Caco-2 (cell line): ENCODE measurements at regions not wholly inside any gene's neighbourhood (a gene's known extent, or its start where the extent isn't known, plus 50 kb on each side); places are given as distances from the start of the nearest gene placed in this dataset.

ENCODE experiments used
- BruUV-seq: library from RNA; stranded (reverse); fragments of 400-500 nt; replicated peaks from 2 replicates; lab custom pipeline; 2021; lab: Mats Ljungman, UMichigan
- CTCF ChIA-PET: fragments of 300-600 bp; sonication (Branson Sonifier 250); formaldehyde crosslinking; loops from one replicate; lab custom pipeline; 2022; ENCODE audit warnings: antibody characterized with exemption; lab: Charles Lee
- POLR2A ChIA-PET: fragments of 300-600 bp; sonication (Branson Sonifier 250); formaldehyde crosslinking; loops from one replicate; lab custom pipeline; 2022; ENCODE audit warnings: antibody characterized with exemption; lab: Charles Lee
- DNase-seq, 2 experiments: peaks; one replicate each; pipeline versions ENCODE4 v3.0.0 to v3.0.0-alpha.2; 2020 to 2022
- H3K27me3 ChIP-seq: replicated peaks from 2 replicates; pipeline ENCODE4 v1.6.0; 2011; ENCODE audit warnings: low read length; ENCODE audit not compliant: control insufficient read depth, insufficient read depth
- H3K36me3 ChIP-seq: 2 replicates; pipeline ENCODE4 v1.5.1; 2011; ENCODE audit warnings: low read length; ENCODE audit not compliant: control insufficient read depth, insufficient read depth
- H3K4me1 ChIP-seq: fragments of 250-450 bp; sonication (Bioruptor Pico); 2 replicates; pipeline ENCODE4 v1.5.1; 2020; ENCODE audit warnings: mild to moderate bottlenecking
- H3K4me3 ChIP-seq: 2 replicates; pipeline ENCODE4 v1.5.1; 2011; ENCODE audit warnings: low read depth, mild to moderate bottlenecking, control low read depth, low read length
- H3K9me3 ChIP-seq: fragments of 250-450 bp; sonication (Bioruptor Pico); 2 replicates; pipeline ENCODE4 v1.5.1; 2020; ENCODE audit warnings: mild to moderate bottlenecking, moderate library complexity
- H3K27ac Mint-ChIP-seq: one replicate; pipeline ENCODE4 v1.8.0; 2022; ENCODE audit warnings: mixed read lengths; ENCODE audit not compliant: unreplicated experiment
- H3K27me3 Mint-ChIP-seq: one replicate; pipeline ENCODE4 v1.8.0; 2022; ENCODE audit warnings: mixed read lengths; ENCODE audit not compliant: insufficient read depth, unreplicated experiment
- H3K36me3 Mint-ChIP-seq: one replicate; pipeline ENCODE4 v1.8.0; 2022; ENCODE audit warnings: mild to moderate bottlenecking, mixed read lengths; ENCODE audit not compliant: insufficient read depth, unreplicated experiment
- H3K4me1 Mint-ChIP-seq: one replicate; pipeline ENCODE4 v1.8.0; 2022; ENCODE audit warnings: low read depth, mixed read lengths; ENCODE audit not compliant: unreplicated experiment
- H3K4me3 Mint-ChIP-seq: one replicate; pipeline ENCODE4 v1.8.0; 2022; ENCODE audit warnings: mild to moderate bottlenecking, moderate library complexity, mixed read lengths; ENCODE audit not compliant: unreplicated experiment
- H3K9me3 Mint-ChIP-seq: one replicate; pipeline ENCODE4 v1.8.0; 2022; ENCODE audit warnings: mixed read lengths; ENCODE audit not compliant: unreplicated experiment
- CTCF ChIP-seq, 2 experiments: fragments of 200-600 bp in 1 of 2; IDR thresholded peaks; 1 replicate in 1 of 2; 2 replicates in 1 of 2; pipeline versions ENCODE4 v1.5.1 to v1.8.0; 2011 to 2022; ENCODE audit warnings: antibody characterized with exemption in 1 of 2, control low read depth in 1 of 2, inconsistent platforms in 1 of 2, low read depth in 1 of 2, low read length in 1 of 2, mild to moderate bottlenecking in 1 of 2, moderate library complexity in 1 of 2; ENCODE audit not compliant: insufficient read depth in 1 of 2, severe bottlenecking in 1 of 2, unreplicated experiment in 1 of 2
- intact Hi-C: fragments of 100-400 bp; cut with micrococcal nuclease; formaldehyde crosslinking; loops from one replicate; pipeline ENCODE4 v1.10.0; 2022; ENCODE audit not compliant: unreplicated experiment

GRCh38 chr2:167670588-167670987 lies 576.8 kb downstream of the STK39 start:
- CTCF ChIA-PET = no interaction called here

GRCh38 chr2:167653131-167653530 lies 594.3 kb downstream of the STK39 start:
- Mint-ChIP-seq H3K27me3 (peaks cover 3% of the 10 kb centered on the region), H3K36me3 (no peaks in the 10 kb centered on the region), H3K27ac (no peak overlapping the region), H3K4me3 (no peak overlapping the region), H3K9me3 (no peaks in the 10 kb centered on the region), H3K4me1 (no peaks in the 10 kb centered on the region)
- Histone ChIP-seq H3K4me1 (no peaks in the 10 kb centered on the region), H3K4me3 (no peak overlapping the region), H3K9me3 (no peaks in the 10 kb centered on the region), H3K27me3 (no peaks in the 10 kb centered on the region), H3K36me3 (no peaks in the 10 kb centered on the region)
- ChIA-PET CTCF (no interaction called here), POLR2A (no interaction called here)
- BruUV-seq = no TSS peak
- DNase-seq = no peak
- intact Hi-C loops = no loop called here
- TF ChIP-seq CTCF (IDR thresholded peaks at IDR 0.05; ENCODE audit: insufficient read depth in 1 of 2, low read depth in 1 of 2, low read length in 1 of 2, severe bottlenecking in 1 of 2, unreplicated experiment in 1 of 2) = no peak

More at GRCh38 chr2:167670588-167670987, 576.8 kb downstream of the STK39 start:
- Histone ChIP-seq H3K4me3 (no peak overlapping the region), H3K4me1 (no peaks in the 10 kb centered on the region), H3K36me3 (no peaks in the 10 kb centered on the region), H3K9me3 (peaks cover 14% of the 10 kb centered on the region), H3K27me3 (no peaks in the 10 kb centered on the region)
- POLR2A ChIA-PET = no interaction called here
- no peak for TF ChIP-seq CTCF (IDR thresholded peaks at IDR 0.05; ENCODE audit: insufficient read depth in 1 of 2, low read depth in 1 of 2, low read length in 1 of 2, severe bottlenecking in 1 of 2, unreplicated experiment in 1 of 2)
- H3K4me1 Mint-ChIP-seq = no peaks in the 10 kb centered on the region
- H3K27ac Mint-ChIP-seq = no peak overlapping the region
- peaks cover 24% of the 10 kb centered on the region for H3K9me3 Mint-ChIP-seq
- DNase-seq = no peak
- BruUV-seq = no TSS peak
- H3K4me3 Mint-ChIP-seq = no peak overlapping the region
- no peaks in the 10 kb centered on the region for H3K27me3 Mint-ChIP-seq
- intact Hi-C loops = no loop called here
- H3K36me3 Mint-ChIP-seq = no peaks in the 10 kb centered on the region

GRCh38 chr2:167652401-167652800 lies 595.0 kb downstream of the STK39 start:
- H3K36me3 ChIP-seq = no peaks in the 10 kb centered on the region
- H3K4me1 ChIP-seq = no peaks in the 10 kb centered on the region
- no peak overlapping the region for H3K4me3 Mint-ChIP-seq
- no peaks in the 10 kb centered on the region for H3K9me3 Mint-ChIP-seq
- BruUV-seq = no TSS peak
- intact Hi-C loops = no loop called here
- no peak for TF ChIP-seq CTCF (IDR thresholded peaks at IDR 0.05; ENCODE audit: insufficient read depth in 1 of 2, low read depth in 1 of 2, low read length in 1 of 2, severe bottlenecking in 1 of 2, unreplicated experiment in 1 of 2)
- DNase-seq = no peak
- H3K27me3 ChIP-seq = no peaks in the 10 kb centered on the region
- ChIA-PET CTCF (no interaction called here), POLR2A (no interaction called here)
- H3K9me3 ChIP-seq = no peaks in the 10 kb centered on the region
- no peak overlapping the region for H3K27ac Mint-ChIP-seq
- no peaks in the 10 kb centered on the region for H3K4me1 Mint-ChIP-seq
- no peaks in the 10 kb centered on the region for H3K36me3 Mint-ChIP-seq
- no peak overlapping the region for H3K4me3 ChIP-seq
- peaks cover 3% of the 10 kb centered on the region for H3K27me3 Mint-ChIP-seq
